ENCODE measurements at regions not wholly inside any gene's neighbourhood (a gene's known extent, or its start where the extent isn't known, plus 50 kb on each side); places are given as distances from the start of the nearest gene placed in this dataset.

- TF ChIP-seq E2F5 (CRISPR knock-in tag; IDR thresholded peaks at IDR 0.05) = no peak
- no peak for TF ChIP-seq SMAD4 (CRISPR knock-in tag; IDR thresholded peaks at IDR 0.05)
- TF ChIP-seq NFATC4 (CRISPR knock-in tag; IDR thresholded peaks at IDR 0.05) = no peak
- no peak for TF ChIP-seq PREB (CRISPR knock-in tag; IDR thresholded peaks at IDR 0.05; ENCODE audit: borderline replicate concordance)
- no peak for TF ChIP-seq ZBTB21 (CRISPR knock-in tag; IDR thresholded peaks at IDR 0.05; ENCODE audit: borderline replicate concordance)
- TF ChIP-seq ARID4B (CRISPR knock-in tag; IDR thresholded peaks at IDR 0.05; ENCODE audit: borderline replicate concordance) = no peak
- TF ChIP-seq SOX15 (CRISPR knock-in tag; IDR thresholded peaks at IDR 0.05) = no peak
- TF ChIP-seq ATF3 (CRISPR knock-in tag; conservative IDR thresholded peaks at IDR 0.05) = no peak
- TF ChIP-seq EMX1 (CRISPR knock-in tag; IDR thresholded peaks at IDR 0.05) = no peak
- no peak for TF ChIP-seq USF1 (CRISPR knock-in tag; IDR thresholded peaks at IDR 0.05)
- no peak for TF ChIP-seq ZNF671 (CRISPR knock-in tag; IDR thresholded peaks at IDR 0.05)
- no peak for TF ChIP-seq GABPB1 (CRISPR knock-in tag; IDR thresholded peaks at IDR 0.05)
- no peak for TF ChIP-seq ERG (CRISPR knock-in tag; IDR thresholded peaks at IDR 0.05)
- Mint-ChIP-seq H3K4me1 (peaks cover 28% of the 10 kb centered on the region), H3K4me3 (no peak overlapping the region), H3K36me3 (no peaks in the 10 kb centered on the region), H3K27ac (no peak overlapping the region), H3K9me3 (no peaks in the 10 kb centered on the region), H3K27me3 (ENCODE audit: low read depth) (no peaks in the 10 kb centered on the region)
- POLR2A ChIA-PET = no interaction called here
- DNase-seq (ENCODE audit: low spot score) = no peak
- CTCF ChIA-PET = no interaction called here
- ATAC-seq = no peak
These were observed 61.4 kb upstream of the TARBP1 start for GRCh38 chr1:234540404-234540762.

GRCh38 chr1:234539666-234540403 is 60.9 kb upstream of the TARBP1 start:
- TF ChIP-seq ELF4 (CRISPR knock-in tag; IDR thresholded peaks at IDR 0.05; ENCODE audit: low read depth) = no peak
- no peak for TF ChIP-seq HMGXB4 (CRISPR knock-in tag; IDR thresholded peaks at IDR 0.05)
- TF ChIP-seq NR2C2 (CRISPR knock-in tag; IDR thresholded peaks at IDR 0.05) = no peak
- Mint-ChIP-seq H3K27ac (no peak overlapping the region), H3K27me3 (ENCODE audit: low read depth) (no peaks in the 10 kb centered on the region), H3K4me3 (no peak overlapping the region), H3K4me1 (peaks cover 26% of the 10 kb centered on the region), H3K9me3 (no peaks in the 10 kb centered on the region), H3K36me3 (no peaks in the 10 kb centered on the region)
- ChIA-PET POLR2A (no interaction called here), CTCF (interaction anchor here (1.3 to 1.8 kb wide), 2 partner anchors 40 to 544 kb away, joined by 5 read pairs; no protein-coding TSS in a partner anchor)
- ATAC-seq = no peak
- DNase-seq (ENCODE audit: low spot score) = no peak
